ENCODE measurements at regions not wholly inside any gene's neighbourhood (a gene's known extent, or its start where the extent isn't known, plus 50 kb on each side); places are given as distances from the start of the nearest gene placed in this dataset.

DNA sequence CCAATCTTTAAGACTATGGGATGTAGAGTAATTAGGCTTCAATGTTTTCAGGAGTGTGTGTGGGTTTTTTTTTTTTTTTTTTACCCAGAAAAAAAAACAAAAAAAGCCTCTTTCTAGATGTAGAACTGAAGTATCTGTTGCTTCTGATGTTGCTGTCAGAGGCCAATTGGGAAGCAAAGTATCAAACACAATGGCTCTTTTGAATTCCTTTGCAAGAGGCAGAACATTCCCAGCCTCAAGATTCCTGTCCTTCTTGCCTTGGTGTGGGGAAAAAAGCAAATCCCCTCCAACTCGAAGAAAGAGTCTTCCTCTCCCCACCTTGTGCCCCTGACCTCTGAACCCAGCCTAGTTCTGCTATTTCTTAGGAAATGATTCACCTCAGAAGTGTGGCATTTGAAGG is 55.4 kb upstream of the LMO4 start:
- DNase-seq (ENCODE audit: low read depth), result no peak

DNA sequence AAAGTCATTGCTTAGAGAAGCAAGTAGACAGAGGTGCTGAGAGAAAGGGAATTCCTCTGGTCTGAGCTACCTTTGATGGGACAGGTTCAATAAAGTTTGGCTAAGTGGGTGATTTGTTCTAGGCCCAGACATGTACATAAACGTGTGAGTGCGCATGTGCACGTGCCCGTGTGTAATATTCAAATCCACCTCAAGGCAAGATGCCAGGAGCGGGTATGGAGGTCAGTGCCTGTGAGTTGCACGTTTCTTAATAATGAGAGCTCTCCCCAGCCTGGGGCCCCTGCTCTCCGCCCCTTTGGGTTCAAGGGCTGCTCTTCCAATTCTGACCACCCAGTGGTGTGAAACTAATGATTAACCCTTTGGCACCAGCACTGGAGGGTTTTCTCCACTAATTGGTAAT is 53.8 kb upstream of the LMO4 start:
- no peak for DNase-seq (ENCODE audit: low read depth)

DNA sequence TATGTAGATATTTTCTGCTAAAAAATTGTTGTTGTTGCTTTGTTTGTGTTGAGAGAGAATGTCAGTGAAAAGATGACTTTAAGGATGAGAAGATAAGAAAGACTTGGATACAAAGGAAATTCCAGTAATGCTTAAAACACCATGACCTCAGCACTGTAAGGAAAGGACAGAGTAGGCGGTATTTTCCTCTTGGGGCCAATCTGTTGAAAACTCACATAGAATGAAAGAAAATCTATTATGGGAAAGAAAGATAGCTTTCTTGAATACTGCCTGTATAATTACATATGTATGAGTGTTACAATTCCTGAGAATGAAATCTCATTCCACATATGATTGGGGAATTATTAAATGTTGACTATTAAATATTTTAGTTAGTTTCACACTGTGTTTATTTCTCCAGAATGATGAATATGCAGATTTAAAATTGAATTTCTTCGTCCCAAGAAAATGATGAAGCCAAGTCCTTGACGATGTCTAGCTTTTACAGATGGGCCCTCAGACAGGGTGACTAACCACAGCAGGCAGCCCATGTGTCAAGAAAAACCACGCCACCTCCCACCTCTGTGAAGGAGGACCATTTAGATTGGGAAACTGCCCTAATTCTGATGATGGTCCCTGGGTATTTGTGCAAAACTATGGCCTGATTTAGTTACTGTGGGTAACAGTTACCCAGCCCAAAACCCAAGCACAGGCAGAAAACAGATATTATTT is 49.7 kb upstream of the LMO4 start:
- DNase-seq (ENCODE audit: low read depth), result peak; percentile 30

All from RPMI7951 (cell line).